ENCODE measurements at regions not wholly inside any gene's neighbourhood (a gene's known extent, or its start where the extent isn't known, plus 50 kb on each side); places are given as distances from the start of the nearest gene placed in this dataset.

DNA sequence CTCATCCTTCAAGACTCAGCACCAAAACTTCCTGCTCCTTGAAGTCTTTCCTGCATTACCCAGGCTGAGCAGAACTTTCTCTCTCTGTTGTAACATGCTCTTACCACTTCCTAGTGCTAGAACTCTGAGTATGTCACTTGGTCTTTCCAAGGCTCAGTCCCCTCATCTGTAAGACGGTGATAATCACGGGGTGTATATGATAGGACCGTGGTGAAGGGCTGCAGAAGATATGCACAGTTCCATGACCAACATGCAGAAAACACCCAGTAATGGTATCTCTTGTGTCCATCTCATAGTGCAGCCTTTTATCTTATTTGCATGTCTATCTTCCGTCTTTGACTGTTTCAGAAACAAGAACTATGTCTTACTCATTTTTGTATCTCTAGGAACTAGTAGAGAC is 154.5 kb downstream of the ZNF621 start:
- TF ChIP-seq, protein P1, sequence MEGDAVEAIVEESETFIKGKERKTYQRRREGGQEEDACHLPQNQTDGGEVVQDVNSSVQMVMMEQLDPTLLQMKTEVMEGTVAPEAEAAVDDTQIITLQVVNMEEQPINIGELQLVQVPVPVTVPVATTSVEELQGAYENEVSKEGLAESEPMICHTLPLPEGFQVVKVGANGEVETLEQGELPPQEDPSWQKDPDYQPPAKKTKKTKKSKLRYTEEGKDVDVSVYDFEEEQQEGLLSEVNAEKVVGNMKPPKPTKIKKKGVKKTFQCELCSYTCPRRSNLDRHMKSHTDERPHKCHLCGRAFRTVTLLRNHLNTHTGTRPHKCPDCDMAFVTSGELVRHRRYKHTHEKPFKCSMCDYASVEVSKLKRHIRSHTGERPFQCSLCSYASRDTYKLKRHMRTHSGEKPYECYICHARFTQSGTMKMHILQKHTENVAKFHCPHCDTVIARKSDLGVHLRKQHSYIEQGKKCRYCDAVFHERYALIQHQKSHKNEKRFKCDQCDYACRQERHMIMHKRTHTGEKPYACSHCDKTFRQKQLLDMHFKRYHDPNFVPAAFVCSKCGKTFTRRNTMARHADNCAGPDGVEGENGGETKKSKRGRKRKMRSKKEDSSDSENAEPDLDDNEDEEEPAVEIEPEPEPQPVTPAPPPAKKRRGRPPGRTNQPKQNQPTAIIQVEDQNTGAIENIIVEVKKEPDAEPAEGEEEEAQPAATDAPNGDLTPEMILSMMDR (optimal IDR thresholded peaks at IDR 0.05 in 1 of 3, IDR thresholded peaks at IDR 0.05 in 1 of 3, conservative IDR thresholded peaks at IDR 0.05 in 1 of 3; ENCODE audit: extremely low read depth in 1 of 3, insufficient read depth in 2 of 3, low read length in 3 of 3) = no peak
- no peak for TF ChIP-seq EZH2 (IDR thresholded peaks at IDR 0.05; ENCODE audit: low read length)

Data from keratinocyte (primary cell).